Body of pancreas (tissue), 4 donors: ENCODE measurements at regions not wholly inside any gene's neighbourhood (a gene's known extent, or its start where the extent isn't known, plus 50 kb on each side); places are given as distances from the start of the nearest gene placed in this dataset.

Experiments used
- ATAC-seq: fragments of 150-250 bp; one replicate; pipeline ENCODE4 v1.9.1; 2016
- DNase-seq, 4 donors: peaks; one replicate each; pipeline ENCODE4 v3.0.0-alpha.2; 2019
- H3K27ac ChIP-seq, 4 donors: fragments of 200-600 bp; sonication (generic); 1 replicate in 3 of 4; 2 replicates in 1 of 4; pipeline versions ENCODE4 v1.5.1 to v1.6.1; 2016 to 2019; ENCODE audit warnings: mild to moderate bottlenecking in 1 of 4, mixed read lengths in 1 of 4, moderate library complexity in 1 of 4
- H3K27me3 ChIP-seq, 2 donors: fragments of 200-600 bp; sonication (generic); one replicate each; pipeline ENCODE4 v1.6.0; 2016; ENCODE audit warnings: mild to moderate bottlenecking in 1 of 2
- H3K36me3 ChIP-seq, 2 donors: fragments of 200-600 bp; sonication (generic); replicated peaks in 1 of 2; 2 replicates each; pipeline ENCODE4 v1.5.1; 2016; ENCODE audit warnings: low read depth in 2 of 2; ENCODE audit not compliant: insufficient read depth in 1 of 2
- H3K4me1 ChIP-seq: fragments of 200-600 bp; sonication (generic); one replicate; pipeline ENCODE4 v1.6.0; 2016
- H3K4me3 ChIP-seq, 2 donors: fragments of 200-600 bp; sonication (generic); 1 replicate in 1 of 2; 2 replicates in 1 of 2; pipeline ENCODE4 v1.5.1; 2016 to 2019
- H3K9me3 ChIP-seq, 3 donors: fragments of 200-600 bp; sonication (generic); 1 replicate in 2 of 3; 2 replicates in 1 of 3; pipeline ENCODE4 v1.5.1; 2016
- POLR2A ChIP-seq, 3 donors: fragments of 450-650 bp; IDR thresholded peaks; one replicate each; pipeline ENCODE4 v1.6.1; 2016; ENCODE audit warnings: antibody characterized with exemption in 3 of 3, mild to moderate bottlenecking in 2 of 3
- WGBS, 2 donors: methylation state at CpG; one replicate each; pipeline ENCODE4 v1.1.5; 2017; 5-methylcytosine and 5-hydroxymethylcytosine counted together
- intact Hi-C: fragments of 100-400 bp; cut with DNase I; formaldehyde crosslinking; loops from one replicate; pipeline ENCODE4 v1.15.1; 2023
- TF ChIP-seq, protein P1 (sequence below), 7 experiments: fragments of 450-650 bp in 4 of 7; fragments of 200-600 bp in 3 of 7; sonication (generic) in 3 of 7; IDR thresholded peaks; one replicate each; pipeline ENCODE4 v1.5.1; 2016 to 2019; ENCODE audit warnings: antibody characterized with exemption in 7 of 7

GRCh38 chr2:189360861-189361260, 80.4 kb upstream of the WDR75 start:
- ATAC-seq (no peak), DNase-seq (no peak)
- TF ChIP-seq POLR2A (IDR thresholded peaks at IDR 0.05), result no peak
- TF ChIP-seq, protein P1, sequence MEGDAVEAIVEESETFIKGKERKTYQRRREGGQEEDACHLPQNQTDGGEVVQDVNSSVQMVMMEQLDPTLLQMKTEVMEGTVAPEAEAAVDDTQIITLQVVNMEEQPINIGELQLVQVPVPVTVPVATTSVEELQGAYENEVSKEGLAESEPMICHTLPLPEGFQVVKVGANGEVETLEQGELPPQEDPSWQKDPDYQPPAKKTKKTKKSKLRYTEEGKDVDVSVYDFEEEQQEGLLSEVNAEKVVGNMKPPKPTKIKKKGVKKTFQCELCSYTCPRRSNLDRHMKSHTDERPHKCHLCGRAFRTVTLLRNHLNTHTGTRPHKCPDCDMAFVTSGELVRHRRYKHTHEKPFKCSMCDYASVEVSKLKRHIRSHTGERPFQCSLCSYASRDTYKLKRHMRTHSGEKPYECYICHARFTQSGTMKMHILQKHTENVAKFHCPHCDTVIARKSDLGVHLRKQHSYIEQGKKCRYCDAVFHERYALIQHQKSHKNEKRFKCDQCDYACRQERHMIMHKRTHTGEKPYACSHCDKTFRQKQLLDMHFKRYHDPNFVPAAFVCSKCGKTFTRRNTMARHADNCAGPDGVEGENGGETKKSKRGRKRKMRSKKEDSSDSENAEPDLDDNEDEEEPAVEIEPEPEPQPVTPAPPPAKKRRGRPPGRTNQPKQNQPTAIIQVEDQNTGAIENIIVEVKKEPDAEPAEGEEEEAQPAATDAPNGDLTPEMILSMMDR (IDR thresholded peaks at IDR 0.05), result no peak
- Histone ChIP-seq H3K9me3 (no peaks in the 10 kb centered on the region), H3K4me3 (no peak overlapping the region), H3K27ac (no peak overlapping the region), H3K4me1 (no peaks in the 10 kb centered on the region), H3K27me3 (no peaks in the 10 kb centered on the region), H3K36me3 (no peaks in the 10 kb centered on the region)
- 56 to 88% methylated on average over 1 of the region's 1 CpG for WGBS, 2 donors
- intact Hi-C loops, result no loop called here

GRCh38 chr2:189362283-189362682, 79.0 kb upstream of the WDR75 start:
- H3K4me1 ChIP-seq, result no peaks in the 10 kb centered on the region
- no peaks in the 10 kb centered on the region for H3K9me3 ChIP-seq
- no peak overlapping the region for H3K4me3 ChIP-seq
- no peak for DNase-seq
- no peaks in the 10 kb centered on the region for H3K27me3 ChIP-seq
- no peak for ATAC-seq
- H3K36me3 ChIP-seq, result no peaks in the 10 kb centered on the region
- intact Hi-C loops, result no loop called here
- H3K27ac ChIP-seq, result no peak overlapping the region
- TF ChIP-seq, protein P1 (IDR thresholded peaks at IDR 0.05), result no peak

GRCh38 chr2:189363559-189363958, 77.7 kb upstream of the WDR75 start:
- no peak overlapping the region for H3K4me3 ChIP-seq
- intact Hi-C loops, result no loop called here
- TF ChIP-seq, protein P1 (IDR thresholded peaks at IDR 0.05), result no peak
- no peak for TF ChIP-seq POLR2A (IDR thresholded peaks at IDR 0.05)
- WGBS, 2 donors, result 84 to 95% methylated on average over 2 of the region's 2 CpGs
- no peaks in the 10 kb centered on the region for H3K36me3 ChIP-seq
- DNase-seq, result no peak
- H3K27ac ChIP-seq, result no peak overlapping the region
- ATAC-seq, result no peak
- H3K4me1 ChIP-seq, result no peaks in the 10 kb centered on the region
- no peaks in the 10 kb centered on the region for H3K9me3 ChIP-seq
- H3K27me3 ChIP-seq, result no peaks in the 10 kb centered on the region

DNA sequence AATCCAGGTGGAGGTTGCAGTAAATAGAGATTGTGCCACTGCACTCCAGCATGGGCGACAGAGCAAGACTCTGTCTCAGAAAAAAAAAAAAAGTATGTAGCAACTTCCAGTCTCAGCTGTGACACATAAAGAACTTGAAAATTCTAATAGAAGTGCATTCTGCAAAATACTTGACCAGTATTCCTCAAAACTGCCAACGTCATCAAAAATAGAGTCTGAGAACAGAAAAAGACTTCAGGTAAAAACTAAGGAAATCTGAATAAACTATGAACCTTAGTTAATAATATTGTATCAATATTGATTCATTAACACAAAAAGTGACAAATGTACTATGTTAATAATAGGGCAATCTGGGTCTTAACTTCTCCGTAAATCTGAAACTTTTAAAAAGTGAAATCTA, 76.7 kb upstream of the WDR75 start:
- Histone ChIP-seq H3K27me3 (no peaks in the 10 kb centered on the region), H3K27ac (no peak overlapping the region), H3K36me3 (no peaks in the 10 kb centered on the region), H3K4me1 (peaks cover 2% of the 10 kb centered on the region), H3K9me3 (no peaks in the 10 kb centered on the region), H3K4me3 (no peak overlapping the region)
- TF ChIP-seq POLR2A (IDR thresholded peaks at IDR 0.05), result no peak
- TF ChIP-seq, protein P1 (IDR thresholded peaks at IDR 0.05), result no peak
- WGBS, 2 donors, result 86 to 94% methylated on average over 3 of the region's 3 CpGs
- DNase-seq (no peak), ATAC-seq (no peak)
- intact Hi-C loops, result no loop called here

DNA sequence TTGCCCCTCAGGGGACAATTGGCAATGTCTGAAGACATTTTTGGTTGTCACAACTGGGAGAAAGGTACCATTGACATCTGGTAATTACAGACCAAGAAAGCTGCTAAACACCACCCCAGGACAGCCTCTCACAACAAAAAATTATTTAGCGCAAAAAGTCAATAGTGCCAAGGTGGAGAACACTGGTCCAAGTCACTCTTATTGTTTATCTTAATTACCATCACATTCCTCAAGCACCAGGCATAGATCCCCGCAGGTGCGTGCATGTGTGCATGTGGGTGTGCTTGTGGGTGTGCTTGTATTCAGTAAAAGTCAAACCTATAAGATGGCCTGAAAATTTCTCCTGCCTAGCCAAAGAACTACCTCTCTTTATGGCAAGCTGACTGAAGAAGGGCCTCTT, 74.9 kb upstream of the WDR75 start:
- H3K9me3 ChIP-seq, result no peaks in the 10 kb centered on the region
- intact Hi-C loops, result no loop called here
- no peaks in the 10 kb centered on the region for H3K36me3 ChIP-seq
- TF ChIP-seq, protein P1 (IDR thresholded peaks at IDR 0.05), result no peak
- TF ChIP-seq POLR2A (IDR thresholded peaks at IDR 0.05), result no peak
- DNase-seq (no peak), ATAC-seq (no peak)
- H3K4me3 ChIP-seq, result no peak overlapping the region
- no peak overlapping the region for H3K27ac ChIP-seq
- no peaks in the 10 kb centered on the region for H3K27me3 ChIP-seq
- WGBS, 2 donors, result 82 to 93% methylated on average over 3 of the region's 3 CpGs
- H3K4me1 ChIP-seq, result peaks cover 5% of the 10 kb centered on the region
